Calu3 (cell line): ENCODE measurements at regions not wholly inside any gene's neighbourhood (a gene's known extent, or its start where the extent isn't known, plus 50 kb on each side); places are given as distances from the start of the nearest gene placed in this dataset.

Source experiments
- BruUV-seq: library from RNA; stranded (reverse); fragments of 400-500 nt; replicated peaks from 2 replicates; lab custom pipeline; 2021; lab: Mats Ljungman, UMichigan
- CTCF ChIA-PET: fragments of 300-600 bp; sonication (Branson Sonifier 250); formaldehyde crosslinking; loops from one replicate; lab custom pipeline; 2022; ENCODE audit warnings: antibody characterized with exemption; lab: Charles Lee
- DNase-seq: peaks from one replicate; pipeline ENCODE4 v3.0.0; 2022
- H3K27ac Mint-ChIP-seq: one replicate; pipeline ENCODE4 v1.8.0; 2022; ENCODE audit warnings: mixed read lengths; ENCODE audit not compliant: unreplicated experiment
- H3K27me3 Mint-ChIP-seq: one replicate; pipeline ENCODE4 v1.8.0; 2022; ENCODE audit warnings: mixed read lengths; ENCODE audit not compliant: unreplicated experiment
- H3K36me3 Mint-ChIP-seq: one replicate; pipeline ENCODE4 v1.8.0; 2022; ENCODE audit warnings: mild to moderate bottlenecking, moderate library complexity, mixed read lengths; ENCODE audit not compliant: insufficient read depth, unreplicated experiment
- H3K4me1 Mint-ChIP-seq: one replicate; pipeline ENCODE4 v1.8.0; 2022; ENCODE audit warnings: mild to moderate bottlenecking, low read depth, mixed read lengths; ENCODE audit not compliant: unreplicated experiment
- H3K4me3 Mint-ChIP-seq: one replicate; pipeline ENCODE4 v1.8.0; 2022; ENCODE audit warnings: mild to moderate bottlenecking, low read depth, moderate library complexity, mixed read lengths; ENCODE audit not compliant: unreplicated experiment
- H3K9me3 Mint-ChIP-seq: one replicate; pipeline ENCODE4 v1.8.0; 2022; ENCODE audit warnings: low read depth, mixed read lengths; ENCODE audit not compliant: unreplicated experiment
- intact Hi-C: fragments of 100-400 bp; cut with micrococcal nuclease; formaldehyde crosslinking; loops from one replicate; pipeline ENCODE4 v1.10.0; 2022; ENCODE audit not compliant: unreplicated experiment
- TF ChIP-seq, protein P1 (sequence below): fragments of 200-600 bp; IDR thresholded peaks from one replicate; pipeline ENCODE4 v1.8.0; 2022; ENCODE audit warnings: antibody characterized with exemption; ENCODE audit not compliant: unreplicated experiment

DNA sequence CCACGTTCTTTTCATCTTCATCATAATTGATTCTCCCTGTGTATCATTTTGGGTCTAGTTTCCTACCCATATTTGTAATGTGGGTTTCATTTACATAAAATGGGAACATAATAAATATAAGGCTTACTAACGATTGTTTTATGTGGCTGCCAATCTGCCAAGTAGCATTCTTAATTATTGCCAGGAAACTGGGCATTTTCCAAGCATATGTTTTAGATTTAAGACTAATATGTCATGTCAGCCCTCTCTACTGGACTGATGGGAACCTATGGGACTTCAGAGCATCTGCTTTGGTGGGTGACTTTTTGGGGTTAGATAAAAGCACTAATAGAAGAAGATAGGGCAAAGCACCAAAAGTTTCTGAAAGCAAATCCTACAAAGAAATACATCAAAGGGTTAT lies 157.5 kb downstream of the TBX18 start:
- H3K4me3 Mint-ChIP-seq, result no peak overlapping the region
- no peaks in the 10 kb centered on the region for H3K4me1 Mint-ChIP-seq
- TF ChIP-seq, protein P1, sequence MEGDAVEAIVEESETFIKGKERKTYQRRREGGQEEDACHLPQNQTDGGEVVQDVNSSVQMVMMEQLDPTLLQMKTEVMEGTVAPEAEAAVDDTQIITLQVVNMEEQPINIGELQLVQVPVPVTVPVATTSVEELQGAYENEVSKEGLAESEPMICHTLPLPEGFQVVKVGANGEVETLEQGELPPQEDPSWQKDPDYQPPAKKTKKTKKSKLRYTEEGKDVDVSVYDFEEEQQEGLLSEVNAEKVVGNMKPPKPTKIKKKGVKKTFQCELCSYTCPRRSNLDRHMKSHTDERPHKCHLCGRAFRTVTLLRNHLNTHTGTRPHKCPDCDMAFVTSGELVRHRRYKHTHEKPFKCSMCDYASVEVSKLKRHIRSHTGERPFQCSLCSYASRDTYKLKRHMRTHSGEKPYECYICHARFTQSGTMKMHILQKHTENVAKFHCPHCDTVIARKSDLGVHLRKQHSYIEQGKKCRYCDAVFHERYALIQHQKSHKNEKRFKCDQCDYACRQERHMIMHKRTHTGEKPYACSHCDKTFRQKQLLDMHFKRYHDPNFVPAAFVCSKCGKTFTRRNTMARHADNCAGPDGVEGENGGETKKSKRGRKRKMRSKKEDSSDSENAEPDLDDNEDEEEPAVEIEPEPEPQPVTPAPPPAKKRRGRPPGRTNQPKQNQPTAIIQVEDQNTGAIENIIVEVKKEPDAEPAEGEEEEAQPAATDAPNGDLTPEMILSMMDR, result no peak
- no peaks in the 10 kb centered on the region for H3K36me3 Mint-ChIP-seq
- H3K27ac Mint-ChIP-seq, result no peak overlapping the region
- peaks cover 2% of the 10 kb centered on the region for H3K9me3 Mint-ChIP-seq
- CTCF ChIA-PET, result no interaction called here
- no TSS peak for BruUV-seq
- H3K27me3 Mint-ChIP-seq, result no peaks in the 10 kb centered on the region
- intact Hi-C loops, result no loop called here
- no peak for DNase-seq

DNA sequence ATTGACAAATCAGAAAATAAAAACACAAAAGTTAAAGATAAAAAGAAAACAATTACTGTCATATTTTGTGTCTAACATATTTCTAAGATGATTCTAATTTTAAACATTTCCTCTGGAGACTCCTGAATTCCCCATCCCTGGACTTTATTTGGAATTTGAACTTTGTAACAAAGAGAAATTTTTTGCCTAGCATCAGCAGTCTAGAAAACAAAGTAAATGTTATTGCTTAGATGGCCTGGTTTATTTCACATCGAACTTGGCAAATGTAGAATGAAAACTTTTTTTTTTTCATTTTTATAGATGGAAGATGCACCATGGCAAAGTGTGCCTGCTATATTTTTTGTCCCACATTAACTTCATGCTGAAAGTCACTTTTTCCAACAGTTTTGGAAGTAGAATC lies 159.1 kb downstream of the TBX18 start:
- H3K27me3 Mint-ChIP-seq, result no peaks in the 10 kb centered on the region
- no peaks in the 10 kb centered on the region for H3K4me1 Mint-ChIP-seq
- CTCF ChIA-PET, result no interaction called here
- intact Hi-C loops, result no loop called here
- TF ChIP-seq, protein P1, result no peak
- no TSS peak for BruUV-seq
- H3K4me3 Mint-ChIP-seq, result no peak overlapping the region
- H3K9me3 Mint-ChIP-seq, result peaks cover 2% of the 10 kb centered on the region
- H3K27ac Mint-ChIP-seq, result no peak overlapping the region
- DNase-seq, result no peak
- no peaks in the 10 kb centered on the region for H3K36me3 Mint-ChIP-seq

DNA sequence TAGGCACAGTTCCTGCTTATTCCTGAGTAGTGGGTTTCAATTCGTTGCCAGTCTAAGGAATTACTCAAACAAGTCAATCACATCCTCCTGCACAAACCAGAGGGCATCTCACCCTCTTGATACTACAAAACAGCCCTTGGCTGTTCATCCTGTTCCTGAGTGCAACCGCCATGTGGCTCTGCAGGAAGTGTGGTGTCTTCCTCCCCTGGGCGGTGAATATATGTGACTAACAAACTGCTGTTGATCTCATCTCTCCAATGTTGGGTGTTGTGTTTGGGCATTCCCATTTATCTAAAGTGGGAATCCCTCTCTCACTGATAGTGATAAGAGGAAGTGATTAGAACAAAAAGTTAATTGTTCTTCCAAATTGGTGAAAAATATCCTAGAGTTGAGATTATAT lies 163.0 kb downstream of the TBX18 start:
- Mint-ChIP-seq H3K27ac (no peak overlapping the region), H3K9me3 (peaks cover 2% of the 10 kb centered on the region)

DNA sequence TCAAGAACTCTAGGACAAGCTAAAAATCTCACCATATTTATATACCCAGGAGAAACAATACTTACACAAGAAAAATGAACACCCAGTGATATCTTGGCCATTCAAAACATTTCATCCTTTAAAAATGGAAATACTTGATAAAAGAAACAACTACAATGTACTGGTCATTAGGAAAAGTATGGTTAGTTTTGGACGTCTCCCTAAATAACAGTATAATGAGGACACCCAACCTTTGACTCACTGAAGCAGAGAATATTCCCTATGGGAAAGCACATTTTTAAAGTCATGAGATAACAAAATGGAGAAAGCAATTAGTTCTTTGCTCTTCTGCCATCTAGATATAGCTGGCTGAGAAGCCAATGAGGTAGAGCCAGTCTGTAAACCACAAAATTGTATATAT lies 164.4 kb downstream of the TBX18 start:
- CTCF ChIA-PET, result no interaction called here
- DNase-seq, result no peak
- H3K27me3 Mint-ChIP-seq, result no peaks in the 10 kb centered on the region
- no peak overlapping the region for H3K4me3 Mint-ChIP-seq
- no peak overlapping the region for H3K27ac Mint-ChIP-seq
- no TSS peak for BruUV-seq
- TF ChIP-seq, protein P1, result no peak
- no peaks in the 10 kb centered on the region for H3K4me1 Mint-ChIP-seq
- intact Hi-C loops, result no loop called here
- no peaks in the 10 kb centered on the region for H3K36me3 Mint-ChIP-seq
- peaks cover 2% of the 10 kb centered on the region for H3K9me3 Mint-ChIP-seq

More for the DNA sequence above, 163.0 kb downstream of the TBX18 start:
- TF ChIP-seq, protein P1, result no peak
- H3K4me3 Mint-ChIP-seq, result no peak overlapping the region
- H3K27me3 Mint-ChIP-seq, result no peaks in the 10 kb centered on the region
- BruUV-seq, result no TSS peak
- H3K36me3 Mint-ChIP-seq, result no peaks in the 10 kb centered on the region
- DNase-seq, result no peak
- CTCF ChIA-PET, result no interaction called here
- intact Hi-C loops, result no loop called here
- H3K4me1 Mint-ChIP-seq, result no peaks in the 10 kb centered on the region
